Epithelial cell of proximal tubule (primary cell): ENCODE measurements at regions not wholly inside any gene's neighbourhood (a gene's known extent, or its start where the extent isn't known, plus 50 kb on each side); places are given as distances from the start of the nearest gene placed in this dataset.

Experiments used
- DNase-seq: peaks from one replicate; pipeline ENCODE4 v3.0.0-alpha.2; 2011; ENCODE audit warnings: low read depth
- H3K4me3 ChIP-seq: 2 replicates; pipeline ENCODE4 v1.5.1; 2011; ENCODE audit warnings: low read depth, mild to moderate bottlenecking, low read length
- CTCF ChIP-seq: conservative IDR thresholded peaks from 2 replicates; pipeline ENCODE4 v1.5.1; 2012; ENCODE audit warnings: low read depth, mild to moderate bottlenecking, low read length

- DNase-seq, result no peak
- H3K4me3 ChIP-seq, result no peak overlapping the region
- no peak for TF ChIP-seq CTCF
Measured at GRCh38 chr20:56155625-56156024, 92.9 kb upstream of the MC3R start.

GRCh38 chr20:56157530-56158203 lies 90.9 kb upstream of the MC3R start:
- DNase-seq, result no peak
- TF ChIP-seq CTCF, result no peak
- no peak overlapping the region for H3K4me3 ChIP-seq

- DNase-seq, result no peak
- H3K4me3 ChIP-seq, result no peak overlapping the region
- TF ChIP-seq CTCF, result no peak
Measured at GRCh38 chr20:56158489-56158888, 90.0 kb upstream of the MC3R start.

GRCh38 chr20:56160956-56161355 lies 87.6 kb upstream of the MC3R start:
- no peak for TF ChIP-seq CTCF
- no peak for DNase-seq
- H3K4me3 ChIP-seq, result no peak overlapping the region

- TF ChIP-seq CTCF, result no peak
- DNase-seq, result no peak
- no peak overlapping the region for H3K4me3 ChIP-seq
Measured at GRCh38 chr20:56163806-56164205, 84.7 kb upstream of the MC3R start.

GRCh38 chr20:56166781-56167465 lies 81.6 kb upstream of the MC3R start:
- no peak overlapping the region for H3K4me3 ChIP-seq
- TF ChIP-seq CTCF, result no peak
- no peak for DNase-seq
